GM19238 (cell line): ENCODE measurements at regions not wholly inside any gene's neighbourhood (a gene's known extent, or its start where the extent isn't known, plus 50 kb on each side); places are given as distances from the start of the nearest gene placed in this dataset.
"Not testable (repeated sequence)": the region's sequence is repeated elsewhere in the genome, so short reads cannot be mapped to it uniquely, and the experiment has no call there.

ENCODE experiments used
- DNase-seq: peaks from one replicate; pipeline ENCODE4 v3.0.0; 2011; ENCODE audit warnings: low spot score; ENCODE audit not compliant: insufficient read length

DNA sequence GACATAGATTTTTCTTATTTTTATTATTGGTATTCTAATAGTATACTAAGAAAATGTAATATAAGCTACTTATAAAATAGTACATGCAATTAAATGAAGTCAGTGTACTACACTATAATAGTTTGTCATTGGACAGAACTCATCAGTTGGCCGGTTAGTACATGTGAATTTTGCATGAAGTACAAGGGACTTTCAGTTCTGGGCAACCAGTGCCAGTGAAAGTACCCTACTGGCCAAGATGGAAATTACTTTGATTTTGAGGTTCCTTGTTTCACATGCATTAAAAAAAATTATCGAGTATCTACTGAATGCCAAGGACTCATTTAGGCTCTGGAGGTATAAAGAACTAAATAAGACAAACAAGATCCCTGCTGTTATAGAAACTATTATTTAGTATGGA is 213.4 kb upstream of the ELL2 start:
- no peak for DNase-seq

DNA sequence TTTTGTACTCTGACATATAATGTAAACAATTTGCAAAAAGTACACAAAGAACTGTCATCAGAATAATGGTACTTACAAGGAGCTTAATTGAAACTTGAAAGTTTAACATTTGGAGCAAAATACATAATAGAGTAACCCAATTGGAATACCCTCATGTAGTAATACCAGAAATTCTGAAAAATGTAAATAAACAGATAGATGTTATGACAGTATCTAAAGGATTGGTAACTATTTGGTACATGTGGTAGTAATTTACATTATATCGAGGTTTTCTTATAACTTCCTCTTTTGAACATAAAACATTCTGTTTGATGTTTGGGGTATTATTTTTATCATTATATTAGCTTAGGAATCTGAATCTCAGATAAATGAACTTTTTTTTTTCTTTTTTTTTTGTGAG is 211.7 kb upstream of the ELL2 start:
- DNase-seq: no peak

DNA sequence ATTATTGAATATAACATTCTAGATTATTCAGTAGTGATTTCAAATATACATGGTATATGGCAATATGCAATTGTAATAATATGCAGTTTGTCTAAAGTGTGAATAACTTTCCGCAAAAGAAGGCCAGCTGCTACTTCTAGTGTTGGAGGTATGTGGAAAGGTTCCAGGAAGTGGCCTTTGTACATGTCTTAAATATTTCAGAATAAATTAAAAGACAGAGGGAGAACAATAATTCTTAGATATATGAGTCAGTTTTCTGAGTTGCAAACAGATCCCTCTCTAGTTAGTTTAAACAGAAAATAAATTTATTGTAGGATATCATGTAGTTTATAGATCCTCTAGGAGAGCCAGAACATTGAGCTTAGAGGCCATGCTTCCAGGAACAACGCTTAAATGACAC is 210.8 kb upstream of the ELL2 start:
- no peak for DNase-seq

DNA sequence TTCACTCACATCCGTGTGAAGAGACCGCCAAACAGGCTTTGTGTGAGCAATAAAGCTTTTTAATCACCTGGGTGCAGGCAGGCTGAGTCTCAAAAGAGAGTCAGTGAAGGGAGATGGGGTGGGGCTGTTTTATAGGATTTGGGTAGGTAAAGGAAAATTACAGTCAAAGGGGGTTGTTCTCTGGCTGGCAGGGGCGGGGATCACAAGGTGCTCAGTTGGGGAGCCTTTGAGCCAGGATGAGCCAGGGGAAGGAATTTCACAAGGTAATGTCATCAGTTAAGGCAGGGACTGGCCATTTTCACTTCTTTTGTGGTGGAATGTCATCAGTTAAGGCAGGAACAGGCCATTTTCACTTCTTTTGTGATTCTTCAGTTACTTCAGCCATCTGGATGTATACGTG is 210.3 kb upstream of the ELL2 start:
- not testable (repeated sequence) for DNase-seq

DNA sequence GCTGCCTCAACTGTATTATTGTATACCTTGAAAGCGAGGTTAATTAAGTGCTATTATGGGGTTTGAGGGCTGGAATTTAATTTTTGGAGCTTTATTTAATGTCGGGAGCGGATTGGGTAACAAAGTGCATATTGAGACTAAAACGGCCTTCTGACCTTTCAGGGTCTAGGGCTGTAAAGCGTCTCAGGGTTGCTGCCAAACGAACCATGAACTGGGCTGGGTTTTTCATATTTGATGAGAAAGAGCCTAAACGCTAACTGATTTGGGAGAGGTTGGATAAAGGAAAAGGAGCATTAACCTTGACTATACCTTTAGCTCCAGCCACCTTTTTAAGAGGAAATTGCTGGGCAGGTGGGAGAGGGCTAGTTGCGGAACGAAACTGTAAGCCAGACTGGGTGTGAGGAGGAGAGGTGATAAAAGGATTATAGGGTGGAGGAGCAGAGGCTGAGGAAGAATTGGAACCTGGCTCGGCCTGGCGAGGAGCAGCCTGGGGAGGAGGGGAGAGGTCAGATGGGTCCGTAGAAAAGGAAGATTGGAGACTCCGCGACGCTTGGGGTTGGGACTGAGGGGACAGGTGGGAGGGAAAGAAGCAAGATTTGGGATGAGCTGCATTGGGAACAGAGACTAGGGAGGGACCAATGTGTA is 209.0 kb upstream of the ELL2 start:
- not testable (repeated sequence) for DNase-seq

DNA sequence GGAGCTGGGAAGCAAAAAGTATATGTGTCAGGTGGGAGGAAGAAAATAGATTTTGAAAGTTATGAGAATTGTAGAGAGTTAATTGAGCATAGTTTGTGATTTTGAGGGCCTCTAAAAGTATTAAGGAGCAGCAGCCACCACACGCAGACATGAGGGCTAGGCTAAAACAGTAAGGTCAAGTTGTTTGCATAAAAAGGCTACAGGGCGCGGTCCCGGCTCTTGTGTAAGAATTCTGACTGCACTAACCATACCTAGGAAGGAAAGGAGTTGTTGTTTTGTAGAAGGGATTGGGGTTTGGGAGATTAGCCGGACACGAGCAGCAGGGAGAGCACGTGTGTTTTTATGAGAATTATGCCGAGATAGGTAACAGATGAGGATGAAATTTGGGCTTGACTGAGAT is 207.2 kb upstream of the ELL2 start:
- DNase-seq: not testable (repeated sequence)

DNA sequence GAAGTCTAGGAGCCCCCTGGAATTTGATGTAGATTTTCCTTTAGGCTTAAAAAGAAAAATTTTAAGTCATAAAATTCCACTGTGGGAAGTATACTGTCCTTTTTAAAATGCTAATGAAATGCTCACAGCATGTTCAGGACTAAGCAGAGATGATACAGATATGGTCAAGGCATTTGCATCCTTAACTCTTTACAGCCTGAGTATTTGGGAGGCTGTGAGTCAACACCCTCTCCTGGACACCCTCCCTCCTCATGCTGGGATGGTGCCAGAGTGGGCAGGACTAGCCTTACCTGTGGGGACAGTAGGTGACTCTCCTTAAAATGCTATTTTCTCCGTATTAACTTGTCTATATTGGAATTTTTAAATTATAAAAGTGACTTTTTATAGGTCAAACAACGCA is 197.4 kb upstream of the ELL2 start:
- DNase-seq: no peak

DNA sequence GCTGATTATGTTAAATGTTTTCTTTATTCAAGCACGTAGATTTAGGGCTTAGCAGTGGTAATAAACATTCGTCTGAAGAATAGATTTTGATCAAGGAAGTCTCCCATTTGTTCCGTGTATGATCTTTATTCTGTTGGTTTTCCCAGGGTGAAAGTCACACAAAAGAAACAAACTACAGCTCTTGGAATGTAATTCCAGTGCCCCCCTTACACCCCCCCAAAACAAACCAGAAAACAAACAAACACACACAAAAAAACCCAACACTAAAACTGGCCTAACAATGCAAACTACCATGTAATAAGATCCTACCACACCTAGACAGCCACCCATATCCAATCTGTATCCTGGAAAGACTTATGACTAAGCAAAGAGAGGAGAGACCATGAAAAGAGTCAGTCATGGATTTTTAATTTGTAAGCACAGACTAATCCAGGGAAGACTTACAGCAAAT is 196.2 kb upstream of the ELL2 start:
- DNase-seq: no peak

DNA sequence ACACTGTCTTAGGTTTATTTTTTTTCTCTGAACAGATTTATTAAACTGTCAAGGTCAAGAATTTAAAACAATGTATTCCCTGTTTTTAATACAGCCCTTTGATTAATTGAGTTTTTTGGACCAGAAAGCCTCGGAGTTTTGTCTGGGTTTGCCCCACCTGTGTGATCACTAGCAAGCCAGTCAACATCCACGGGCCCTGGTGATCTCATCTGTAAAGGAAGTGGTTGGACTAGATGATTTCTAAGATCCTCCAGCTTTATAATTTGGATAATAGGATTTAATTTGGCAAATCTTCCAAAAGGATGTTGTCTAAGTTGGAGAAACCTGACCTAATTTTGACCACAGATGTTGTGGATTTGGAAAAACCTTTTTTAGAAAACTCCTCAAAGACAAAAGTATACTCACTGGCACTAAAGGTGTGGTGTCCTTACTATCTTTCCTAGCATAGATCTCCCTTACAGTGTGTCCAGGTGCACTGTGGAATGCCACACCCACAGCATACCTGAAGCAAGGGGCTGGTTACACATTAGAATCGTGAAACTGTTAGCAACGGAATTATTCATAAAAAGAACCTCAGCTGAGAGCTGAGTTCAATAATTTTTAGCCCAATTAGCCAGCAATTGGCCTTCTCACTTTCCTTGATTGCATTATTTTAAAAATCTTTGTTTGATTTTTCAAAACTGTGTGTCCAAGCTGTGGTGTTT is 195.6 kb upstream of the ELL2 start:
- DNase-seq: no peak

DNA sequence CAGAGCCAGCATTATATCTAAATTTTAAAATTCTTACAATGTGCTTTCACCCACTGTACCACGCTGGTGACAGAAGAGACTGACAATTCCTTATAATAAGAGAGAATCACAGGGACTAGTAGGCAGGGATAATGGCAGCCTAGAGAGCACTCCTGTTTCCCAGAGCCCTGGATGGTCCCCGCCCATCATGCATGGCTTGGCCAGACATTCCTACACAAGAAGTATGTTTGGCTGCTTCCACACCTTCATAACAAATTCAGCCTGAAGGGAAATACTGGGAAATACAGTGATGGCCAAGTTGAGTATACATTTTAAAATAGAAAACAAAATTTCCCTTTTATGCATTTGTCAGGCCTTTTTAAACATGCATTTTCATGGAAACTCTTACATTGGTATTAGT is 193.5 kb upstream of the ELL2 start:
- no peak for DNase-seq

DNA sequence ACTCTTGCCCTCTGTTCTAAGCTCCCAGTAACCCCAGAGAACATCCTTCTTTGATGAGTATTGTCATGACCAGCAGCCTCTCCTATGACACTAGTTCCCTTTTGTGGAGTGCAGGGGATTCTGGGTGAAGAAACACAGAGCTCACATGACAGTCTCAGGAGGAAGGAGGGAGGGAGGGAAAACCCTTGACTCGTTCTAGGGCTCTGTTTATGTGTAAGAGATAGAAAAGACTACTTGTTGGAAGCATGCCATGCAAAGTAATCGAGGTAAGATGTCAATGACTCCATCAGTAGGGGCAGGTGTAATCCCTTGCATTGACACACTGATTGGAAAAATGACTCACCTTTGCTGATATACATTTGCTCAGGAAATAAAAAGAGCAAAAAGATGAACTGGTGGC is 190.2 kb upstream of the ELL2 start:
- DNase-seq: no peak

DNA sequence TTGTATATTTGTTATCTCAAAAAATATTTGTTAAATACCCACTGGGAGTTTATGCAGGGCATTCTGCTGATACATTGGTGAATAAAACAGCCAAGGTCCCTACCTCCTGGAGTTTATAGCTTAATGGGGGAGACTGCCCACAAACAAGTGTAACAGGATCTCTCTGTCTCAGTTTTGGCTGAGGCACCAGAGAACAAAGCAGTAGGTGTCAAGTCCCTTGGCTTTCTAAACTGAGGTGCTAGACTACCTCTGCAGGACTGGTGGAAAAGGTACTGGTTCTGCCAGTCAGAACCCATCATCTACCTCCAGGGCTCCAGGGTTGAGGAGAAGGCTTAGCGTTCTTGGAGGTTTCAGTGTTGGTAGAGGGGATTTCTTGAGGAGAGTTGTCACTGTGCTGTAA is 188.4 kb upstream of the ELL2 start:
- no peak for DNase-seq

DNA sequence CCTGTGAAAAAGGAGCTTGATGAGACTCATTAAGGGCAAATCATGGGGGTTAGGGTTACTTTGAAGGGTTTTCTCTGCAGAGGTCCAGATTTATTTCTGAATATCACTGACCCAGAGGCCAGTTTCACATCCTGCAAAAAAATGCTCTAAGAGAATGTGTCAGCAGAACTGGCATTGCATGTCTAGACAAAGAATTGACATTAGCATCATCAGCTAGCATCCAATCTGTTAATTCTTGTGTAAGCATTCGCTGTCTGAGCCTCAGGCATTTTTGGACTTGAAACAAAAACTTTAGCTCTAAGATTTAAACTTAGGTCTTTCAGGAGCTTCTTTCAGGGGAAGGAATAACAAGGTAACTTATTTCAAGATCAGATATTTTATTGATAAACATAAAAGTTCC is 187.9 kb upstream of the ELL2 start:
- DNase-seq: no peak

DNA sequence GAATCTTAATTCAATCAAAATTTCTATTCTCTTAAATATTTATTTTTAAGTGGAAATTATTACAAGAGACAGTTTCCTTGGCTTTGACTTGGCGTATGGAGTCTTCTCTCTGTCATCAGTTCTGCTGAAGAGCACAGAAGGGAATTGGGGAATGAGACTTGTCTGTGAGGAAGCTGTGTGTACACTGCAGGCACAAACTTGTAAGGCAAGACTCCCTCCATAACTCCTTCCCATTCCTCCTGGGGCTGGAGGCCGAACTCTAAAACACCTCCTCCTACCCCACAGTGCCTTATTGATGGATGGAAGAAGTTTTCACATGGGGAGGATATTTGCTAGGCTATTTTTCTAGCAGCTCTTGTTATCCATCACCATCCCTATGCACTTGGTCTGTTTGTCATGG is 187.4 kb upstream of the ELL2 start:
- no peak for DNase-seq

DNA sequence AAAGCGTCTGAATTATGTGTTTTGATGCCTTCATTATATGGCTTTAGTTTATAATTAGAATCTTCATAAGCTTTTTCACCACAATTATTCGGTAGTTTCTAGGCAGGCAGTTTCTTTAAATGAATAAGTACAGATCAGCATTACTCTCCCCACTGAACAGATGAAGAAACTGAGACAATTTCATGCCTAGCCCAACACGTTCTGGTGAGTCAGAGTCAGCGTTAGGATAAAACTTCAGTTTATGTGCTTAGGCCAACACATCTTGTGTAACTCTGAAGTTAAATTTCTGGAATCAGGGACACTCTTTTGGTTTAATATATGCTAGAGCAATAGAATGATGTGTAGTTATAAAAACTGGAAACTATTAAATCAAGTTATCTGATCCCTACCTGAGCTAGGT is 186.7 kb upstream of the ELL2 start:
- no peak for DNase-seq

DNA sequence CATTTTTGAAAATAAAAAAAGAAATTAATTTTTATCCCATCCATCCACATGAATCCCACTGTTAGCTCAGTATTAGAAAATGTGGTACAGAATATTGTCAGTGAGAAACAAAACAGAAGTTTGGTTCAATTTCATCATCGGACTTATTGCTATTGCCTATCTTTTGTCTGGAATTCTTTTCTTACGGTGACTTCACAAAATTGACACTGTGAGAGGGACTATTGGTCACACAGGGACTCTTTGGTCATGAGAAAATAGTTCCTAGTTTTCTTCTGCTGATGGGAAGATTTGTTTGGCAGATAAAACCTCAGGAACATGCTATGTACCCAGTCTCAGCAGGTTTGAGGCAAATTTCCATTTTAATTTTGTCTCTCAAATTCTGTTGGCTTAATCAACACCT is 186.2 kb upstream of the ELL2 start:
- DNase-seq: no peak

DNA sequence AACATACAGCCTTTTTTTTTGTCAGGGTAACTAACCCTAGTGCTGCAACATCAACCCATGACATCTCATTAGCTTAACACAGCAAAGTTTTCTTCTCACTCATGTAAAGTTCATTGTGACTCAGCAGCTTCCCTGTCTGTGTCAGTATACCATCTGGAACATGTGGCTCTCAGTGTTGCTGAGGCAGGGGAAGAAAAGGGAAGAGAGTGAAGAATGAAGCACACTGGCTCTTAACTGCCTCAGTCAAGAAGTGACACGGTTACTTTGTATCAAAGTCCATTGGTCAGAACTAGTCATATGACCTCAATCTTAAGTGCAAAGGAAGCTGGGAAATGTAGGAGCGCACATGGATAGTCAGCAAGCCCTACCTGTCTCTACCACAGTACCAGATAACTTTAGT is 185.0 kb upstream of the ELL2 start:
- DNase-seq: peak; percentile 2

DNA sequence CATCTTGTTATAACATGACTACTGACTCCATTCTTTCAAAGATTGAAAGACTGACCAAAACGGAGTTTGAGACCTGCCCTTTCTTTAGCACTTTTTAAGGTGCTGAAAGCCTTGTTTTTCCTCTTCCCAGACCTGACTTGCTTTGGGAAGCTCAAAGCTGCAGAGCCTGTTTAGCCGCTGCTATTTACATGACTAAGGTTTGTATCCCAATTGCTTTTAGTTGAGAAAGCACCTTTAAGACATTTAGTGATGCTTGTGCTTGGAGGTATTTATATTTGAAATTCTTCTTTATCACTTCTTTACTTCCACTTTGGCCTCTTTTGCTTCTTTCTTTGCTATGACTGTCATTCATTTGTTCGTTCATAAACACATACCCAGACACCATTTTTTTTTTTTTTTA is 182.6 kb upstream of the ELL2 start:
- DNase-seq: no peak

DNA sequence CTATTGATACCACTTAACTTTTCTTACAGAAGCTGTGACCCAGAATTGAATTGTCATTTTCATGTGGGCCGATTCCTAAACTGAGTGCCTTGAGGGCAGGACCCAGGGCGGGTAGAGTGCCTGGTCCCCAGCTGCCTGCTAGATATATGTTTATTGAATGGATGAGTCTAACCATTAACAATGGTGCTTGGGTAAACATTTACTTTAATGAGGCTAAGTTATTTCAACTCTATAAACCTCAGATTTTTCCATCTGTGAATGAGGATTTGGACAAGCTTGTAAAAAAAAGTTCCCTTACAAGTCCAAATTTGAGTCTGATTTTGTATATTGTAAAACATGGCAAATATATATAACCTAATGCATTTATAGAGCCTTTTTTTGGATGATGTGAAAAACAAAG is 181.8 kb upstream of the ELL2 start:
- no peak for DNase-seq

DNA sequence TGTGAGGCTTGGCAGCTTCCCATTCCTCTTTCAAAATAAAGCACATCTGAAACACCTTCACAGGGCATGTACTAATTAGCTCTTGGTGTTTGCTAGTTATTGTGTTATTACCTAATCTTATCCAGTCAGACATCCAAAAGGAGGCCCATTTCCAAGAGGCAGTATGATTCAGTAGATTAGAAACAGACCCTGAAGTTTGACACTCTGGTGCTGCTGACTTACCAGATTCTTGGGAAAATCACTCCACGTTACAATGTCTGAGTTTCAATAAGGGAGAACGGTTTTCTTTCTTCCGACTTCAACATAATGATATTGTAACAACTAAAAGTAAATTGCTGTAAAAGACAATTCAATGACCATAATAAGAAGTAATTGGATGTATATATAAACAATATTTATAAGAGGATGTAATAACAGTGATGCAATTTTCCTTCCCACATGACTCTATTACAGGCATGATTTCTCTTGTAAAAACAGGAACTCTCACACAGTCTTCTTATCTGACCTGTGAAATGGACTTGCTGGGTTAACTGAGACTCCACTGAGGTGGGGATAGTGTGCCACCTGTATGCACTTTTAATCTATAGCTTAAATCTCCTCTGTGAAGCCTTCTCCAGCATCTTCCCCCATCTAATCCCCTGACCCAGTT is 181.3 kb upstream of the ELL2 start:
- no peak for DNase-seq

DNA sequence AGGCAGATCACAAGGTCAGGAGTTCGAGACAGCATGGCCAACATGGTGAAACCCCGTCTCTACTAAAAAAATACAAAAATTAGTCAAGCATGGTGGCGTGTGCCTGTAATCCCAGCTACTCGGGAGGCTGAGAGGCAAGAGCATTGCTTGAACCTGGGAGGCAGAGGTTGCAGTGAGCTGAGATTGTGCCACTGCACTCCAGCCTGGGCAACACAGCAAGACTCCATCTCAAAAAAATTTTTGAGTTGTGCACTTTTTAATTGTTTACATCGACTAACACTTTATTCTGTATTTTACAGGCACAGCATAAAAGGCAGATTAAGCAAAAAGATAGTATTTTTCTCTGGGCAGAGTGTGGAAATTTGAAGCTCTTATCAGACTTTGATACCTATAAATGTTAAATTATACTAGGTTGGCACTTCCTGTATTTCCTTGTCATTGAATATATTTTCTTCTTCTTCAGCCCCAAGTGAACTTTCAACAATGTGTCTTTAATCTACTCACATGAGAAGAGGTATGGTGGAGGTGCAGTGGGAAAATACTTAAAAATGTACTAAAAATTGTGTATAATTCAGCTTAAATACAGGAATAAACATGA is 180.6 kb upstream of the ELL2 start:
- DNase-seq: no peak

DNA sequence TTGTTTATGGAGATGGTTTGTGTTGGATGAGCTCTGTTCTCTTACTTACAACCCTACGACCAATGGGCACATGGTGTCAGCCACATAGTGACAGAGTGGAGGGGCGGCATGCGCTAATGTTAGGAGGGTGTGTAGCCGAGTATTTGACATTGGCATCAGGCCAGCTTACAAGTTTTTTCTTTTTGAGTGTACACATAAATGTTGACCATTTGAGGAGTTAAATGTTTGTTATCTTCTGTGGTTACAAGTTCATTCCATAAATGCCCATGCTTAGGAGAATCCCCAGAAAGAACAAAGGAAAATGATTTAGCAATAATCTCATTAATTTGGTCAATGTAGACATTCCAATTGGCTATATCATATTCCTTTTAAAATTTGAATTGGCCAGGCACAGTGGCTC is 180.1 kb upstream of the ELL2 start:
- DNase-seq: no peak

DNA sequence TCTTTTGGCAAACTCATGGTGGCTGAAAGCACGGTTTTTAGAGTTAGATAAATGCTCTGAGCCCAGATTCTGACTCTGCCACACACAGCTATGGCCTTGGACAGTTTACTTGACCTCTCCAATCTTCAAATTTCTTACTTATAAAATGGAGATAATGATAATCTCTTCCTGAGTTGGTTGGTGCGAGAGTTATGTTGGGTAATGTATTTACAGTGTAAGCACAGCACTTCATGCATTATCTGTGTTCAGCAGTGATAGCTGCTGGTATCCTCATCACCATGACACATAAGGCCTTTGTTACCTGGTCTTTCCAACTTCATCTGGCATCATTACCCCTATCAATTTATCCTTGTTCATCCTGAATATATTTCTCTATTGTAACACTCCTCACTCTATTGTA is 178.8 kb upstream of the ELL2 start:
- DNase-seq: no peak
